ENCODE measurements at regions not wholly inside any gene's neighbourhood (a gene's known extent, or its start where the extent isn't known, plus 50 kb on each side); places are given as distances from the start of the nearest gene placed in this dataset.
A peak's percentile ranks its signal among the peaks of the same experiment; 100 is the strongest.

- Histone ChIP-seq H3K27me3 (no peaks in the 10 kb centered on the region), H3K36me3 (no peaks in the 10 kb centered on the region), H3K27ac (no peak overlapping the region), H3K4me3 (no peak overlapping the region), H3K9me3 (no peaks in the 10 kb centered on the region), H3K4me1 (no peaks in the 10 kb centered on the region)
- intact Hi-C loops (cut with DNase I) = no loop called here
- TF ChIP-seq CTCF (IDR thresholded peaks at IDR 0.05) = no peak
- ATAC-seq (no peak), DNase-seq (no peak)
Measured at GRCh38 chr14:51498411-51499227, 153.1 kb upstream of the FRMD6 start.

DNA sequence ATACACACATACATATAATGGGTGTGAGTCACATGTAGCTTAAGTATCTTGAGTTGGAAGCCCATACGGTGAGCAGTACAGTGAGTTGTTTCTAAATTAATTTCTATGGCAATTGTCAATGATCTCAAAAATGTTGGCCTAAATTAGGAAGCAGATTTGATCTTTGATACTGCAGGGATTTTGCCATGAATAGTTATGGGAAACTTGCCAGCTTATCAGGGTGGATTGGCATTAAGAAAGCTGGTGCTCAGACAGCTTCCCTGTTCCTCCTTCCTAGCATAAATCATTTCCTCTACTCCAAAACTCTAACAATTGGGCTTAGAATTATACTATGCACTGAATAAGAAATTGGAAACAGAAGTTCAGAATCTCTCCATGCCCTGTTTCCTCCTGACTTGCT, 150.9 kb upstream of the FRMD6 start:
- intact Hi-C loops (cut with DNase I) = no loop called here
- Histone ChIP-seq H3K27ac (no peak overlapping the region), H3K36me3 (no peaks in the 10 kb centered on the region), H3K4me3 (no peak overlapping the region), H3K27me3 (no peaks in the 10 kb centered on the region), H3K4me1 (no peaks in the 10 kb centered on the region), H3K9me3 (no peaks in the 10 kb centered on the region)
- no peak for TF ChIP-seq CTCF (IDR thresholded peaks at IDR 0.05)
- DNase-seq (no peak), ATAC-seq (no peak)

DNA sequence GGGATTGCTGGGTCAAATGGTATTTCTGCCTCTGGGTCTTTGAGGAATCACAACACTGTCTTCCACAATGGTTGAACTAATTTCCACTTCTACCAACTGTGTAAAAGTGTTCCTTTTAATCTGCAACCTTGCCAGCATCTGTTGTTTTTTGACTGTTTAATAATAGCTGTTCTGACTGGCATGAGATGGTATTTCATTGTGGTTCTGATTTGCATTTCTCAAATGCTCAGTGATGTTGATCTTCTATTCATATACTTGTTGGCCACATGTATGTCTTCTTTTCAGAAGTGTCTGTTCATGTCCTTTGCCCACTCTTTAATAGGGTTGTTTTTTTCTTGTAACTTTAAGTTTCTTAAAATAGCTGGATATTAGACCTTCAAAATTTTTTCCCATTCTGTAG, 150.0 kb upstream of the FRMD6 start:
- Histone ChIP-seq H3K36me3 (no peaks in the 10 kb centered on the region), H3K27ac (no peak overlapping the region), H3K4me1 (no peaks in the 10 kb centered on the region), H3K27me3 (no peaks in the 10 kb centered on the region), H3K4me3 (no peak overlapping the region), H3K9me3 (no peaks in the 10 kb centered on the region)
- TF ChIP-seq CTCF (IDR thresholded peaks at IDR 0.05) = no peak
- DNase-seq (no peak), ATAC-seq (no peak)
- intact Hi-C loops (cut with DNase I) = no loop called here

DNA sequence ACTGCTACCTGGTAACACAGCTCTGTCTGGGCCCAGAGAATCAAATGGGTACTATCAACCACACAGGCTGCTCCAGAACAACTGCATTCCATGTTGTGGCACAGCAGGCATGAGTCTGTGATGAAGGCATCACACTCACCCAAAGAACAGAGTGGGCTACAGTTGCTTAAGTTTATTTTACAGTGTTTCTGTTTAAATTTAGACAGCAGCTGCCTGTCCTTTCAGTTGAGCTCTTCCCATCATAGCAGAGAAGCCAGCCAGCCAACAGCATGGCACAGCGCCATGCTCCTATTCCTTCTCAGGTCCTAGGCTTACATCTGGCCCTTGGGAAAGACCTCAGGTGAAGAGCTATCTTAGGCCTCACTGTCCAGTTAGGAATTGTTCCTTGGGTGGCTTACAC, 147.0 kb upstream of the FRMD6 start:
- TF ChIP-seq CTCF (IDR thresholded peaks at IDR 0.05) = no peak
- Histone ChIP-seq H3K36me3 (no peaks in the 10 kb centered on the region), H3K9me3 (no peaks in the 10 kb centered on the region), H3K4me1 (peaks cover 9% of the 10 kb centered on the region), H3K27ac (no peak overlapping the region), H3K4me3 (no peak overlapping the region), H3K27me3 (no peaks in the 10 kb centered on the region)
- intact Hi-C loops (cut with DNase I) = no loop called here
- no peak for ATAC-seq
- no peak for DNase-seq

GRCh38 chr14:51507511-51507905, 144.2 kb upstream of the FRMD6 start:
- no peak for DNase-seq
- no peaks in the 10 kb centered on the region for H3K36me3 ChIP-seq
- intact Hi-C loops (cut with DNase I) = no loop called here
- no peaks in the 10 kb centered on the region for H3K27me3 ChIP-seq
- no peak for TF ChIP-seq CTCF (IDR thresholded peaks at IDR 0.05)
- ATAC-seq = no peak
- H3K4me3 ChIP-seq = no peak overlapping the region
- H3K4me1 ChIP-seq = peaks cover 9% of the 10 kb centered on the region
- H3K9me3 ChIP-seq = no peaks in the 10 kb centered on the region
- H3K27ac ChIP-seq = peak overlapping the region; percentile 36
